ENCODE measurements at regions not wholly inside any gene's neighbourhood (a gene's known extent, or its start where the extent isn't known, plus 50 kb on each side); places are given as distances from the start of the nearest gene placed in this dataset.

DNA sequence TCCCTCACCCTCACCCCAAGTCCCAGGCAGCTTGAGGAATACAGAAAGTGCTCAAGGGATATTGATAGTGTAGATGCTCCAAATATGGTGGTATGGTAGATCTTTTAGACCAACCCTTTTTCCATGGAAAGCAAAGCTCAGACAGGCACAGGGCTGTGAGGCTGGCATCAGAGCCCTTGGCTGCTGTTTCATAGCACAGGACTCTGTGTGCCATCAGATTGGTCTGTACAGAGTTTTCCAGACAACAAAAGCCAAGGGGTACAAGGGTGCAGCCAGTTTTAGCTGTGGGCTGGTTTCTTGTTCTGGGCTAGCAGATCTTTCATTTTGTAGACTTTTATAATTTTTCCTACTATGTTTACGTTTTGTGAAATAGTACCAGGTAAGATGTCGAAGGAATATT, 296.9 kb upstream of the TNP1 start:
- TF ChIP-seq, protein P1, sequence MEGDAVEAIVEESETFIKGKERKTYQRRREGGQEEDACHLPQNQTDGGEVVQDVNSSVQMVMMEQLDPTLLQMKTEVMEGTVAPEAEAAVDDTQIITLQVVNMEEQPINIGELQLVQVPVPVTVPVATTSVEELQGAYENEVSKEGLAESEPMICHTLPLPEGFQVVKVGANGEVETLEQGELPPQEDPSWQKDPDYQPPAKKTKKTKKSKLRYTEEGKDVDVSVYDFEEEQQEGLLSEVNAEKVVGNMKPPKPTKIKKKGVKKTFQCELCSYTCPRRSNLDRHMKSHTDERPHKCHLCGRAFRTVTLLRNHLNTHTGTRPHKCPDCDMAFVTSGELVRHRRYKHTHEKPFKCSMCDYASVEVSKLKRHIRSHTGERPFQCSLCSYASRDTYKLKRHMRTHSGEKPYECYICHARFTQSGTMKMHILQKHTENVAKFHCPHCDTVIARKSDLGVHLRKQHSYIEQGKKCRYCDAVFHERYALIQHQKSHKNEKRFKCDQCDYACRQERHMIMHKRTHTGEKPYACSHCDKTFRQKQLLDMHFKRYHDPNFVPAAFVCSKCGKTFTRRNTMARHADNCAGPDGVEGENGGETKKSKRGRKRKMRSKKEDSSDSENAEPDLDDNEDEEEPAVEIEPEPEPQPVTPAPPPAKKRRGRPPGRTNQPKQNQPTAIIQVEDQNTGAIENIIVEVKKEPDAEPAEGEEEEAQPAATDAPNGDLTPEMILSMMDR (IDR thresholded peaks at IDR 0.05; ENCODE audit: insufficient read depth, missing control alignments), result no peak
- FAIRE-seq (no peak), DNase-seq (ENCODE audit: insufficient read length, low spot score) (no peak)

DNA sequence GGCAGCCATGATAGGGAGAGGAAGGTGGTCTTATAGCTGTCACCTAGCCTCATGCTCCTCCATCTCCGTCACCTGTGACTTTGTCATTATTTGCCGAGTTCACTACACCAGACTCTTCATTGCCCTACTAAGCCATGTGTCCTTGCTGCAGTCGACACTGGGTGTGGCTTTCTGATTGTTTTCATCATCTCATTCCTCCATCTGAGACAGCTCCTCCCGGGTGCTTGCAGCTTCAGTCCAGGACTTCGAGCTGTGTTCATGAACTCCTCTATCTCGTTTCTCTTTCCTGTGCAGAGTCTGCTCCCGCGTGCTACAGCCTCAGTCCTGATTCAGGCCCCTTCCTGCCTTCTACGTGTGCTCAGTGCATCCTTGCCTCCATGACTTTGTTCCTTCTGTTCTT, 295.1 kb upstream of the TNP1 start:
- DNase-seq (ENCODE audit: insufficient read length, low spot score) (no peak), FAIRE-seq (no peak)
- TF ChIP-seq, protein P1 (IDR thresholded peaks at IDR 0.05; ENCODE audit: insufficient read depth, missing control alignments), result no peak

DNA sequence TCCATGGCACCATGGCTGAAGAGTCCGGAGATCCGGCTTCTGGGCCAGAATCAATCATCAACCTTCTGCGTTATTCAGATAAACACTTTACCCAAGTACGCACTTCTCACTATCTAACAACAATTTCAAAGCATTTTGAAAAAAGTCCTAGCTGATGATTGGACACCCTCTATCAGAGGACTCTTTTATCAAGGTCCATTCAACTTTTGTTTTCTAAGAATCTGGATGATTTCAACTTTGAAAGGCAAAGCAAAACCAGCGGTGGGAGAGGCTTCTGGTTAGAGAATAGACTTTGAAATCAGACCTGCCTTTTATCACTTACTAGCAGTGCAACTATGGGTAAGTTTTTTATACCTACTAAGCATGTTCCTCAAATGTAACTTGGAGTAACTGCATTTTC, 293.6 kb upstream of the TNP1 start:
- TF ChIP-seq, protein P1 (IDR thresholded peaks at IDR 0.05; ENCODE audit: insufficient read depth, missing control alignments), result no peak
- FAIRE-seq, result no peak
- DNase-seq (ENCODE audit: insufficient read length, low spot score), result no peak

DNA sequence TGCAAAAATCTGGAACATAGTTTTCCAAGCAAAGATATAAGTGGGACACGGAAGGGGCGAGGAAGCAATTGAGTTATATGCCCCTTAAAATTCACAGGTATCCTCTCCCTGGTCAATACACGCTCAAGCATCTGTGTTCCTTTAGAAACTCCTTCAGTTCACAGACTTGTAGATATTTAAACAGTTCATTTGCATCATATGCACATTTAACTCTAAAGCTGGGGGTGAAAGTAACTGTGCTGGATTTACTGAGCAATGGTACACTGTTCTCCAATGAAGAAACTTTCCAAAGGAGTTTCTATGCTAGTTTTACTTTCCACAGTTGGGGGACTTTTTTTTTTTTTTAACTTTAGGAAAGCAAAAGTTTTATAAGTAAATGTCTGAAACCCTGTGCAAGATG, 293.0 kb upstream of the TNP1 start:
- TF ChIP-seq, protein P1 (IDR thresholded peaks at IDR 0.05; ENCODE audit: insufficient read depth, missing control alignments), result no peak
- FAIRE-seq, result no peak
- DNase-seq (ENCODE audit: insufficient read length, low spot score), result no peak

DNA sequence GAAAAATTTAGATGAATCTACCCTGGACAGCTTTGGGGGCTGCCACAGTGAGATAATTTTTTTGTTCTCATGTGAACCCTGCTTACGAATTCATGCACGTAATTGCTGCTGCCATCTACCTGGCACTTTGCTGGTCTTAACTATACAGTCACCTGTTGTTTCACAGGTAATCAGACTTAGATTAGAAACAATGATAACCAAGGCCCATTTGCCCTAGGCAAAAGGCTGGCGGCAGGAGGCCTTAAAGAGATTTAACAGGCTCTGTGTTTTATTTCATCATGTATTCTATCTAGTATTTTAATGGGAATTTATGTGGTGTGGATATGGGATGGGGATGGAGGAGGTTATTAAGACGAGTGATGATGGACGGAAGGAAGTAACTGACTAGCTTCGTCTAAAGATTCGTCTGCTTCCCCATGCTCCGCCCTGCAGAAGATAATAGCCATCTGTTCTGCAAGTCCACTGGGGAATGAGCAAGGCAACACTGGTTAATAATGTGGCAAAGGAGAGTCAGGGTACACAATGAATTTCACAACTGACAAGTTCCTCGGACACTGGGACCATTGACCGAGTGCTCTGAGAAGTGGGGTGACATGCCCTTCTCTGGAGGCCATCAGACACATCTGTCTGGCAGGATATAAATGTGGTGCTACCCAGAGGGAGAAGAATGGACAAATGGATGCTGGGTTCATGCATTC, 291.8 kb upstream of the TNP1 start:
- no peak for DNase-seq (ENCODE audit: insufficient read length, low spot score)
- FAIRE-seq, result no peak
- TF ChIP-seq, protein P1 (IDR thresholded peaks at IDR 0.05; ENCODE audit: insufficient read depth, missing control alignments), result no peak

DNA sequence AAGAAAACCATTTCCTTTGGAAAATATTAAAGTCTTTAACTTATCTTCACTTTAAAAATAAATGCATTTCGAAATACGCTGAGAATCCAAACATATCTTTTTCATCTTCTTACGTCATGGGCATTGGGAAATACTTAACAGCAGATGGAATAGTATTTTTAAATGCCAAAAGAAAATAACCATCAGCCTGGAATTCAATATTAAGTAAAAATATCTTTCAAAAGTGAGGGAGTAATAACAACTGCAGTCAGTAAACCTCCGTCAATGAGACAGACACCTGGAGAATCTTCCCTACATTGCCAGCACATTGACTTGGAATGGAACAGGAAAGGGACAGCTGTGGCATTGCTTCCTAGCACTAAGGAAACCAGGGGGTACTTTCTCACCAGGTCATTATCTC, 290.4 kb upstream of the TNP1 start:
- TF ChIP-seq, protein P1 (IDR thresholded peaks at IDR 0.05; ENCODE audit: insufficient read depth, missing control alignments), result no peak

DNA sequence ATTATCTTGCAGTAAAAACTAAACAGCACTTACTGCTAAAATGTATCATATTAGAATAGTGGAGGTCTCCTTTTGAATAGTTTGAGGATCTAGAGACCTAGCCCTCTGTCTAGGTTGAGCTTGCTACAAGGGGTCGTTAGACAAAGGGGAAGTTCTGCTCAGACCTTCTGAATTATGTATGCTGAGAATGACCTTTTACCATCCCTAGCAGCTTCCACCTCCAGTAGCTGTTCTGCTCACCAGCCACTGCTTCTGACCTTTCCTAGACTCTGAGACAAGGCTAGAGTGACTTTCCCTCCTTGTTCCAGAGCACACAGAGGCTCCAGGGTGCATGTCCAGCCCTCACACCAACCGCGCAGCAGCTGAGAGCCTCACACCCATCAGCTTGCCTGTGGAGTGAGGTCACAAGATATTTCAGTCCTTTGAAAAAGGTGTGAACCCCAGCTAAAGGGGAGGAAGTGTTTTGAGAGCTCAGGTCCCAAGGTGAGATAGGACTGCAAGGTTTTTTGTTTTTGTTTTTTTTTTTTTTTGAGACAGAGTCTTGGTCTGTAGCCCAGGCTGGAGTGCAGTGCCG, 289.3 kb upstream of the TNP1 start:
- FAIRE-seq, result no peak
- no peak for DNase-seq (ENCODE audit: insufficient read length, low spot score)
- TF ChIP-seq, protein P1 (IDR thresholded peaks at IDR 0.05; ENCODE audit: insufficient read depth, missing control alignments), result no peak

More for the DNA sequence above, 290.4 kb upstream of the TNP1 start:
- FAIRE-seq (no peak), DNase-seq (ENCODE audit: insufficient read length, low spot score) (no peak)
